ENCODE measurements at regions not wholly inside any gene's neighbourhood (a gene's known extent, or its start where the extent isn't known, plus 50 kb on each side); places are given as distances from the start of the nearest gene placed in this dataset.

- WGBS (ENCODE audit: low lambda C conversion rate), result 94% methylated on average over 14 of the region's 14 CpGs
- CTCF ChIA-PET, result interaction anchor here (1.0 to 52.5 kb wide), 21 partner anchors 7 to 382 kb away, joined by 3 to 1751 read pairs (median 11); partner anchors contain the start of genes ARHGEF37, CSNK1A1, IL17B and PCYOX1L
- Histone ChIP-seq H3F3A (replicated peaks; ENCODE audit: insufficient read depth) (peaks cover 19% of the 10 kb centered on the region), H3K27me3 (ENCODE audit: insufficient read depth) (no peaks in the 10 kb centered on the region), H3K36me3 (replicated peaks in 1 of 2; ENCODE audit: control insufficient read depth in 1 of 2, insufficient read depth in 2 of 2, low read length in 1 of 2) (no peaks in the 10 kb centered on the region), H3K4me2 (no peak overlapping the region), H4K20me1 (ENCODE audit: insufficient read depth) (no peaks in the 10 kb centered on the region), H2AFZ (ENCODE audit: low read depth) (no peak overlapping the region), H3K9me3 (no peaks in the 10 kb centered on the region), H3K4me3 (ENCODE audit: low read depth in 2 of 2, low read length in 1 of 2) (no peak overlapping the region), H3K9ac (no peak overlapping the region), H3K27ac (ENCODE audit: low read depth in 2 of 2, low read length in 1 of 2) (no peak overlapping the region), H3K4me1 (ENCODE audit: control insufficient read depth in 1 of 2, insufficient read depth in 2 of 2, low read depth in 1 of 2, low read length in 1 of 2) (peaks cover 4 to 18% of the 10 kb centered on the region in 2 experiments; a peak in 2 of 4 replicates), H3K9me2 (no peaks in the 10 kb centered on the region), H3K79me2 (ENCODE audit: insufficient read depth) (no peaks in the 10 kb centered on the region)
- POLR2A ChIA-PET, result interaction anchor here (1.7 kb wide), 1 partner anchor 18 kb away, joined by 3 read pairs; no protein-coding TSS in a partner anchor
- no peak for DNase-seq
- TF ChIP-seq YY1 (IDR thresholded peaks at IDR 0.05; ENCODE audit: low read depth) (no peak), ELF1 (IDR thresholded peaks at IDR 0.05) (no peak), MEF2A (IDR thresholded peaks at IDR 0.05; ENCODE audit: borderline replicate concordance, low read depth) (no peak), CTCF (IDR thresholded peaks at IDR 0.05) (no peak), ZBTB33 (IDR thresholded peaks at IDR 0.05; ENCODE audit: borderline replicate concordance, low read depth) (no peak), GATA2 (CRISPR knock-in tag; IDR thresholded peaks at IDR 0.05) (no peak), TAF1 (IDR thresholded peaks at IDR 0.05; ENCODE audit: borderline replicate concordance, low read depth, low read length) (no peak), REST (IDR thresholded peaks at IDR 0.05; ENCODE audit: low read depth, low read length) (no peak), EP300 (IDR thresholded peaks at IDR 0.05; ENCODE audit: borderline replicate concordance in 1 of 2, low read depth in 1 of 2, low read length in 1 of 2) (no peak), RXRA (IDR thresholded peaks at IDR 0.05; ENCODE audit: borderline replicate concordance, low read depth) (no peak), SMC3 (IDR thresholded peaks at IDR 0.05; ENCODE audit: low read depth, low read length) (no peak), FOSL2 (IDR thresholded peaks at IDR 0.05; ENCODE audit: borderline replicate concordance, low read depth) (no peak), CHD2 (IDR thresholded peaks at IDR 0.05; ENCODE audit: low read length, partially characterized antibody) (no peak), SIN3A (IDR thresholded peaks at IDR 0.05; ENCODE audit: borderline replicate concordance, low read depth, low read length) (no peak), MXI1 (IDR thresholded peaks at IDR 0.05; ENCODE audit: low read depth, low read length) (no peak), FOXJ3 (CRISPR knock-in tag; IDR thresholded peaks at IDR 0.05) (no peak), MAX (IDR thresholded peaks at IDR 0.05; ENCODE audit: low read depth) (no peak), JUND (IDR thresholded peaks at IDR 0.05) (no peak)
These were observed 62.2 kb upstream of the IL17B start for GRCh38 chr5:149441194-149441753.
